GM12892 (cell line): ENCODE measurements at regions not wholly inside any gene's neighbourhood (a gene's known extent, or its start where the extent isn't known, plus 50 kb on each side); places are given as distances from the start of the nearest gene placed in this dataset.

Source experiments
- POLR2A ChIP-seq: IDR thresholded peaks from 2 replicates; pipeline ENCODE4 v1.6.1; 2011; ENCODE audit warnings: low read depth, low read length, control low read depth
- POLR2AphosphoS5 ChIP-seq: IDR thresholded peaks from 2 replicates; pipeline ENCODE4 v1.6.1; 2011; ENCODE audit warnings: low read depth, low read length, control low read depth
- TAF1 ChIP-seq: IDR thresholded peaks from 2 replicates; pipeline ENCODE4 v1.6.1; 2011; ENCODE audit warnings: low read depth, mild to moderate bottlenecking, control low read depth, low read length, borderline replicate concordance

GRCh38 chr5:107104040-107104995 lies 566.4 kb downstream of the EFNA5 start:
- TF ChIP-seq POLR2A = no peak
- no peak for TF ChIP-seq POLR2AphosphoS5
- TF ChIP-seq TAF1 = no peak
